T47D (cell line): ENCODE measurements at regions not wholly inside any gene's neighbourhood (a gene's known extent, or its start where the extent isn't known, plus 50 kb on each side); places are given as distances from the start of the nearest gene placed in this dataset.

Experiments
- DNase-seq, 2 experiments: peaks; one replicate each; pipeline versions ENCODE4 v3.0.0 to v3.0.0-alpha.2; 2011 to 2012; ENCODE audit warnings: low read depth in 1 of 2, low spot score in 1 of 2
- JUND ChIP-seq: IDR thresholded peaks from 2 replicates; pipeline ENCODE4 v1.6.1; 2012; ENCODE audit warnings: low read depth
- in situ Hi-C: cut with HindIII; loops from 2 replicates; pipeline ENCODE4 v1.10.0; 2016; ENCODE audit warnings: low sequenced_read_pairs, low pct_unique_long_range_greater_than_20kb

DNA sequence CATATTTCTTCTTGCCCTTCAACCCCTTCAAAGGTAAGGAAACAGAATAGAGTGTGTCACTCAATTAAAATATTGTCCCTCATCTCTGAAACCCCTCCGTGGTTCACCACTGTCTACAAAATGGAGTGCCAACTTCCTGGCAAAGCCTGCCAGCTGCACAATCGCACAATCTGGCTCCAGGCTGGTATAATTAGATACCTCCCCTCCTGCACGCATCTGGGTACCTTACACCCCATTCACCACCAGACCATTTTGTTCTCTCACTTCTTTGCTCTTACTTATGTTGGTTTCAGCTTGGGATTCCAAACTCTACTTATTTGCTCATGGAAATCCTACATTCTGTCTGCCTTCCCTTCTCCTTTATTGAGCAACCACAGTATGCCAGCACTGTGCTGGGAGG, 314.9 kb downstream of the NUAK1 start:
- no peak for DNase-seq
- in situ Hi-C loops = no loop called here

GRCh38 chr12:105825141-105825540, 313.6 kb downstream of the NUAK1 start:
- in situ Hi-C loops = no loop called here
- TF ChIP-seq JUND = no peak
- no peak for DNase-seq

More for the DNA sequence above, 314.9 kb downstream of the NUAK1 start:
- no peak for TF ChIP-seq JUND

DNA sequence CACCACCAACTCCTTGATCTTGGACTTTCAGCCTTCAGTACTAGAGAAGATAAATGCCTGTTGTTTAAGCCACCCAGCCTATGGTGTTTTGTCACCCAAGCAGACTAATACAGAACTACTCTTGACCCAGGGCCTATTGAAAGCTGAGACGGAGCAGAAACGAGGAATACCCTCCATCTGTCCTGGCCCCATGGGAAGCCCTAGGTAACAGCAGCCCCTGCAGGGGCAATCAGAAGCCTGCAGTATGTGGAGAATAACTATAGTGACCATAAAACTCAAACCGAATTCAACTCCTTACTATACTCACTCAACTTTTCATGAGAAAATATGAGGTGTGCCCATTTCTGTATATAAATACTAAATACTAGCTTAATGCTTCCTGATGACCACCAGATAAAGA, 307.4 kb downstream of the NUAK1 start:
- DNase-seq = no peak
- in situ Hi-C loops = no loop called here
- no peak for TF ChIP-seq JUND

DNA sequence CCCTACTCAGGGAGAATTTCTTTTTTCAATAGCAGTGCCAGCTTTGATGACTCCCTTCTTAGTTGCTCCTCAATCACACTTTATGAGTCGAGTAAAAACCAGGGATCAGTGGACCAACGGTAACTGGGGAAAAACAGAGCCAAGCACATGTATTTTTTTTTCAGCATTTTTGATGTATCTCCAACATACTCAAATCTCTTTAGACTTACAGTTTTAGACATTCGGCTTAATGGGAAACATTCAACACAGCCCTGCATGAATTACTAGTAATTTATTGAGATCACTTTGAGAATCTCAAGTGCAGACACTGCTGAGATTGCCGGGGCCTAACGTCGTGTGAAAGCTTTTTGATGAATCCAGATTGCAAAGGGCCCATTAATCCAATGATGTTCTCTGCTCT, 306.7 kb downstream of the NUAK1 start:
- no peak for TF ChIP-seq JUND
- DNase-seq = no peak
- in situ Hi-C loops = no loop called here

DNA sequence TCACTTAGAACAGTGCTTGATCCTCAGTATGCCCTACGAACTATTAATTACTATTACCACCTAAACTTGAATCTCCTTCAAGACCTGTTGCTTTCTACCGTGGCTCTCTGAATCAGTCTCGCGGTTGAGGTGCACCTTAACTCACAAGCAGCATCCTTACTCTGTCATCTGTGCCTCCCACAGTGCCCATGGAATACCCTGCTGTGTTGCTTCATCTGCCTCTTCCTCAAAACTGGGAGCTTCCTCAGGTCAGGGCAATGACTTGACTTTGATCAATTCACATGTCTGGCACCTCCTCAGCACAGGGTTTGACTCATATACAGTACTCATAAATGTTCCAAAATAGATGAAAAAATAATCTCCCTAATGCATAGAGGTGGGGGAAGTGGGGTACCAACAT, 305.9 kb downstream of the NUAK1 start:
- DNase-seq = no peak
- no peak for TF ChIP-seq JUND
- in situ Hi-C loops = no loop called here

DNA sequence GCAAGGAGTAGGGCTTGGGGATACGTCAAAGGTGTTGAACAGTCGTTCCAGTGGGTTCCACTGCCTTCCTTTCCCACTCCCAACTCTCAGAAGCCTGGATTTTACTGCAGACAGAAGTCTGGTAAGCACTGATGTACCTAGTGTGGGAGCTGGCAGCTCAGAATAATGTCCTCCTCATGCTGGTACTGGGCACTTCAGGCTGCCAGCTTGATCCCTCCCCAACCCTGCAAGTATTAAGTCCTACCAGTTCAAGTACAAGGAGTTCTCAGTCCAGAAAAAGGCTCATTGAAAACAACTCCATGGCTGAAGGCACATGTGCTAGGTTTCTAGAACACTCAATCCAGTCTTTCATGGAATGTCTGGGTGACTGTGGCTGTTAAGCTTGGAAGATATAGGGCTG, 304.3 kb downstream of the NUAK1 start:
- in situ Hi-C loops = no loop called here
- TF ChIP-seq JUND = no peak

DNA sequence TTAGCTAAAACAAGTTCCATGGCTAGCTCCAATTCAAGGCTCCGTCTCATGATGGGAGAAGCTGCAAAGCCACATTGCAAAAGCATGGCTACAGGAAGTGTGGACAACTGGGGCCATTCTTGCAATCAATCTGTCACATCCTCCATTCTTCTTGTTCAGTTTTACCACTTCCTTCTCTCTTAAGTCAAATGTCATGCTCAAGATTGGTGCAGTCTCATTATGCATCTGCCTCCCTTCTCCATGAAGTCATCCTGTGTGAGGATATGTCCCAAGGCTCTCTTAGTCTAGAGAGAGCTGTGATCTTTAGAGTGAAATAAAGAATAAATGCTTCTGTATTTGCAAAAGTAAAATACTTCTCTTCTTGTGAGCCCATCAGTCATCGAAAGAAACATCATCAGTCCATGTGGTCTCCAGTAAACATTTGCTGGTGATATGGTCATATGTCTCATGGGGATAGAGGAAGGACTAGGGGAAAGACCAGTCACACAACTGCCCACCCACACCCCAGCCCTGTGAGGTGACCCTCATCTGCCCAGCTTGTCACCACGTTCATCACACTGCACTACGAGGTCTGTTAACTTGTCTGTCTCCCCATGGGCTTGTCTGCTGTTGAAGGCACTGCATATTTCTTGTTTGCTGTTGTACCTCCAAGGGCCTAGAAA, 303.0 kb downstream of the NUAK1 start:
- in situ Hi-C loops = no loop called here
- no peak for TF ChIP-seq JUND
- DNase-seq = no peak

More for the DNA sequence above, 304.3 kb downstream of the NUAK1 start:
- DNase-seq = no peak

DNA sequence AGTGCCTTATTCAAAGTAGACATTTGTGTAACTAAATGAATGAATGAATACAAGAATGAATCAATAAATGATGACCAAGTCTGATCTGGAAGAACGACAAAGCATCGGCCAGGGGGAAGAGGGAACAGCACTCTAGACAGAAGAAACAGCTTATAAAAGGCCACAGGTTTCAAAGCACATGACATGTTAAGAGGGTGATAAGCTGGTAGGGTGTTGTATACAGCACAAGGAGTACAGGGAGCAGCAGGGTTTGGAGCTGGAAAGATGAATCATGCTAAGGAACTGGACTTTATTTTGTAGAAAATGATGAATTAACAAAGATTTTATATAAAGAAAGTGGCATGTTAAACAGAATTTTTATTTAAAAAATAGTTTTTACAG, 302.5 kb downstream of the NUAK1 start:
- no peak for TF ChIP-seq JUND
- in situ Hi-C loops = no loop called here
- DNase-seq = no peak

- TF ChIP-seq JUND = no peak
- DNase-seq = no peak
- in situ Hi-C loops = no loop called here
Observed at GRCh38 chr12:105839629-105840127, 299.1 kb downstream of the NUAK1 start.

DNA sequence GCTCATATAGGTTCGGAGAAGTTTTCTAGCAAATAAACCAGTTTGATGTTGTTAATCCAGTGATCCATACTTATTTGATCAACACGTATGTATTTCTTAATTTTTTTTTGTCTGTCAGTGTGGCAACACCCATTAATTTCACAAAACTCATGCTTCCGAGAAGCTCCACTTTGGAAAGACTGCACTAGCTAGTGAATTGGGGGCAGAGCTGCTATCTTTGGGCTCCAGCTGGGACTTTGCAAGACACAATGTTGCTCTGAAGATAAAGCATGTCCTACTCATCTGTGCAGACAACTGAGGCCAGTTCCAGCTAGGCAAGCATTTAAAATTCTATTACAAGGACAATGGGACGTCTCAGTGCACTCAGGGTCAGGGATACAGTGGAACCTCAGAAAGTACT, 298.4 kb downstream of the NUAK1 start:
- in situ Hi-C loops = no loop called here
- no peak for DNase-seq
- no peak for TF ChIP-seq JUND

- no peak for DNase-seq
- in situ Hi-C loops = no loop called here
- TF ChIP-seq JUND = no peak
Observed at GRCh38 chr12:105841840-105842239, 296.9 kb downstream of the NUAK1 start.

DNA sequence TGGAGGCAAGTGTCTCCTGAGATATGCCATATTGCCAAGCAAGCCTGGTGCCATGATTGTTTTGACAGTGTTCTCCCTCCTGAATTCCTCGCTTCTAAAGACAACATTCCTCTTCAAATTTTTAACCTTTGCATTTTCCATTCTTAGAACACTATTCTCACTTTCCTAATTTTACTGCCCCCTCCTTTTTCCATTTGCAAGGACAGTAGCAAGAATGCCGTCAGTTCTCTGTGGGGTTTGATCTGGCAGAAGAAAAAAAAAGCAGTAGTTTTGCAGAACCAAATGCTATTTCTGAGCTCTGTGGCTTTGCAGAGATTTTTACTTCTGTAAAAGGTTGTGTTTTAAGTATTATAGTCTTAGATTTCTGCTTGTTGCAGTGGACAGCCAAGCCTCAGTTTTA, 295.2 kb downstream of the NUAK1 start:
- in situ Hi-C loops = no loop called here
- no peak for DNase-seq
- no peak for TF ChIP-seq JUND

DNA sequence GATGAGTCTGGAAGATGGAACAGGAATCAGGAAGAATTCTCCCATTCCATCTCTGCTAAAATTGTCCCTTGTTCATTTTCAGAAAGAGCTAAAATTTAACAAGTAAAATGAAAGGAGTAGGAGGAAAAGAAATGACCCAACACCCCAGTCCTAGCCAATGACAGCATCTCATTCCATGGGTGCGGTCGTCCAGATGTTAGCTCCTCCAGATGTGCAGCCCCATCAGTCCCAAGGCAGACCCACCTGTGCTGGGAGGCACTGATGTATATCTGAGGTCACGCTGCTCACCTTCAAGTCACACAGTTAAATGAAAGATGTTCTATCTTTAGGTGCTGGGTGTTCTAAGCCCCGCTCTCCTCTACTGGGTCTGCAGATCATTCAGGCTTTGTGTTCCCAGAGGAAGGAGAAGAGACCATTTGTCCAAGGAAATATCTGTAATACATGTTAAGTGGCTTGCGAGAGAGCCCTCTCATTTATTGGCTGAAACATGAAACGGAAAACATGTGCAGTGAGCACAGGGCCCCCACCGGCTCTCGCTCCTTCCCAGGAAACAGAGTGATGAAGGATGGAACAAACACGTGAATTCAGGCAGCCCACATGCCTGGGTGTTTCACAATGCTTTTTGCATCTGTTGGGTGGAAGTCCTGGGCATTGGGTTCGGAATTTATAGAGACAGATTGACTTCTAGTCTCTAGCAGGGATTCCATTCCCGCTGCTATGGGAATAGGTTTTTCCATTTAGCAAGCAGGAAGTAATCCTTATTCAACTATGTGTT, 294.6 kb downstream of the NUAK1 start:
- no peak for TF ChIP-seq JUND
- DNase-seq = no peak
- in situ Hi-C loops = no loop called here
